Jurkat, Clone E6-1 (cell line): ENCODE measurements at regions not wholly inside any gene's neighbourhood (a gene's known extent, or its start where the extent isn't known, plus 50 kb on each side); places are given as distances from the start of the nearest gene placed in this dataset.
"Not testable (repeated sequence)": the region's sequence is repeated elsewhere in the genome, so short reads cannot be mapped to it uniquely, and the experiment has no call there.

Experiments used
- DNase-seq: peaks from one replicate; pipeline ENCODE4 v3.0.0-alpha.2; 2011; ENCODE audit warnings: low read depth, low spot score
- H3K4me3 ChIP-seq: 2 replicates; pipeline ENCODE4 v1.5.1; 2011; ENCODE audit warnings: mild to moderate bottlenecking, low read length, control low read depth, moderate library complexity

DNA sequence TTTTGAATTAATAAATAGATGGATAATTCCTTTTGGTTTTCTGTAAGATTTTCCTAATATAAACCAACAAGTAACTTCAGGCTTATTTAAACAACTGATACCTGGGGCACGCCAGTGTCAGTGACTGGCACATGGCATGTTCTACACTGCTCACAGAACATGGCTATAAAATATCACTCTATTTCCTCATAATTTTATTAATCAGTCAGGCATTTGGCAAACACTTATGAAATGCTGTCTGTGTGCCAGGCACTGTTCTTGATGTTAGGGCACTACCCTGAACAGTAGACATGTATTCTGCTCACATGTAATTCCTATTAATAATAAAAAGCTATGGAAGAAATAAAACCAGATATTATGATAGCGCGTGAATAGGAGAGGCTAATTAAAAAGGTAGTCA lies 661.0 kb downstream of the DTWD2 start:
- DNase-seq = no peak
- no peak overlapping the region for H3K4me3 ChIP-seq

DNA sequence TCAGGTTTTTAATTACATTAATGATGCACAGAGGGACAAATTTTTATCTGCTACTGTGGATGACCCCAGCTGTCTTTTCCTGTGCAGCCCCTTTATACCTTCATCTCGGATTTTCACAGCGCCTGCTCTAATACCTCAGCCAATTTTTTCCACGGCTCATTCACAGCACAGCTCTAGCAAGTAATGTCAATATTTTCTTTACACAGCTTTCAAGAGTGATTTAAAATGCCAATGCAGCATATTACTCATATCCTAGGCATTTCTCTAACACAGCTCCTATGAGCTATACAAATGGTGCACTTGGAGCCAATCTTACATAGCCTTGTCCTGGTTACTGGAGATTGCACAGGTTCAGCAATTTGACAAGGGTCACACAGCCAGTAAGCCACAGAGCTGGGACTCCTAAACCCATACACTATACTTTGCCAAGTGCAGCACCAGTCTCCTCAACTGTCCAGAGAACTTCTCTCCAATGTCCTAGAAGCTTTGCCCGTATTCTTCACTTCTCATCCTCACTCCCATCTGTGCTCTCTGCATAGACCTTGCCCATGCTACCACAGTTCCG lies 661.8 kb downstream of the DTWD2 start:
- no peak overlapping the region for H3K4me3 ChIP-seq
- no peak for DNase-seq

- no peak for DNase-seq
- H3K4me3 ChIP-seq = no peak overlapping the region
These were observed 662.4 kb downstream of the DTWD2 start for GRCh38 chr5:118325931-118326330.

DNA sequence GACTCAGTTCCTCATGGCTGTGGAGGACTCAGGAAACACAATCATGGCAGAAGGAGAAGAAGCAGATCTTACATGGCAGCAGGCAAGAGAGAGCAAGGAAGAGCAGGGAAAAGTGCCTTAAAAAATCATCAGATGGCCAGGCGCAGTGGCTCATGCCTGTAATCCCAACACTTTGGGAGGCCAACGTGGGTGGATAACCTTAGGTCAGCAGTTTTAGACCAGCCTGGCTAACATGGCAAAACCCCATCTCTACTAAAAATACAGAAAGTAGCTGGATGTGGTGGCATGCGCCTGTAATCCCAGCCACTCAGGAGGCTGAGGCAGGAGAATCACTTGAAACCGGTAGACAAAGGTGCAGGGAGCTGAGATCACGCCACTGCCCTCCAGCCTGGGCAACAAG lies 664.6 kb downstream of the DTWD2 start:
- not testable (repeated sequence) for H3K4me3 ChIP-seq, DNase-seq

GRCh38 chr5:118321081-118321480 lies 667.3 kb downstream of the DTWD2 start:
- no peak overlapping the region for H3K4me3 ChIP-seq
- DNase-seq = no peak

- H3K4me3 ChIP-seq = no peak overlapping the region
- no peak for DNase-seq
These were observed 668.2 kb downstream of the DTWD2 start for GRCh38 chr5:118320121-118320520.

- H3K4me3 ChIP-seq = no peak overlapping the region
- DNase-seq = no peak
These were observed 673.4 kb downstream of the DTWD2 start for GRCh38 chr5:118314931-118315330.

DNA sequence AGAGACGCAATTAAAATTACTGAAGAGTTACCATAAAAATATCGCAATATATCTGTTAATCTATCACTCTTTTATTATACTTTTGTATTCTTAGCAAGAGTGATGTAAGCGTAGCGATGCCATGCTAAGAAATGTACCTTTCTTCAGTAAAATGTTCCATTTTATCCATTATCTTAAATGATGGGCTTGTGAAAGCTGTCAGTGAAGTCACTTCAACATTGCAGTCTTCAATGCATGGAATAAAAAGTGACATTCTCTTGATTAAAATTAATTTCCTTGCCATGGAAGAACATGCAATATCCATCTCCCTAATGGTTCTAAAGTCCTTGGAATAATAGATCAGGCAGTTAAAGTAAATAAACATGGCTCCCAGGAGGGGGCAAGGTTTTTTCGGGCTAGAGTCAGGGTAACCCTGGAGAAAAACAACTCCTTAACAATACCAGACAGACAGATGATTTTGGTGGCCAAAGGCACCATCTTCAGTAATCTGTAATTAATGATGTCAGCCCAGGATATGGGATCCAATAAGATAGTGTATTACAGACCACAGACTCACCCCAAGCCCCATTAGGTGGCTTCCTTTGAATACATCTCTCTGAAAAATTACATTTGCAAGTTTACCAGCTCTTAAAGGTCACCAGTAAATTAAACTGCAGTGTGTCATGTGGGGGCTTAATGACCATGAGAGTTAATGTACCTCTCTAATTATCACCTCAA lies 677.1 kb downstream of the DTWD2 start:
- H3K4me3 ChIP-seq = no peak overlapping the region
- no peak for DNase-seq

GRCh38 chr5:118310401-118310800 lies 677.9 kb downstream of the DTWD2 start:
- H3K4me3 ChIP-seq = no peak overlapping the region
- no peak for DNase-seq

DNA sequence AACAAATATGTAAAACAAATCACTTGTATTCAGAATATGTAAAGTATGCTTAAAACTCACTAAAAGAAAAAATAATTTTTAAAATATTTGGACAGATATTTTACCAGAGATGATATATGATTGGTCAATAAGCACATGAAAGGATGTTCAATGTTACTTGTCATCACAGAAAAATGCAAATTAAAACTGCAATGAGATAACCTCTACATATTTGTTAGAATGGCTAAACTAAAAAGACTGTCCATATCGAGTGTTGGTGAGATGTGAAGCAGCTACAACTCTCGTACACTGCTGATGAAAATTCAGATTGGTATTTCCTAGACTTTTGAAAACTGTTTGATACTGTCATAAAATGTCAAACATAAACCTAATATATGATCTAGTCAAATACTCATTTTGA lies 685.1 kb downstream of the DTWD2 start:
- no peak for DNase-seq
- H3K4me3 ChIP-seq = no peak overlapping the region

DNA sequence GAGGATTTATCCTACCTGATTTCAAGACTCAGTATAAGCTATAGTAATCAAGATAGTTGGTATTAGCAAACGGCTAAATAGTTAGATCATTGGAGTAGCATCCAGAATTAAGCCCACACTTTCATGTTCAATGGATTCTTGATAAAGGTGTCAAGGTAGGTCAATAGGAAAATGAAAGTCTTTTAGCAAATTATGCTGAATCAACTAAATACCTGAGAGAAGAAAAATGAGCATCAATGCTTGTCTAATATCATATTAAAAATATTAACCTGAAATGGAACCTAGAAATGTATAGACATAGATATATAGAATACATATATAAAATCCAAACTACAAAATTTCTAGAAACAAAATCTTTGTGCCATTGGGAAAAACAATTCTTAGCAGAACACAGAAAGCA lies 685.6 kb downstream of the DTWD2 start:
- DNase-seq = no peak
- H3K4me3 ChIP-seq = no peak overlapping the region

DNA sequence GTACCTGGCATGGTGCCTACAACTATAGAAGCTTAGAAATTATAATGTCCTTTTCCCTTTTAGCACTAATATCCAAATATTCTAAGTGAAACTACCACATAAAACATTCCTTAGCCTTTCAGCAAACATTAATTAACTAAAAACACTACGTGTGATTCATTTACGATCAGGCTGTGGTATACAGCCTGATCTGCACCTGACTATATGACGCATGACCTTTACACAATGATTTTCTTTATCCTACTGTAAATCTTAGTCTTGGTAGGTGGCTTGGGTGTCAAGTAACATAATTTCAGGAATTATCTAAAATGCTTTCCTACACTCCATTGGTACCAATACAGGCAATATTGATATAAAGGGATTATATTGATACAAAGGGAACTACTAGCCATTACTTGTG lies 686.7 kb downstream of the DTWD2 start:
- no peak overlapping the region for H3K4me3 ChIP-seq
- DNase-seq = no peak

DNA sequence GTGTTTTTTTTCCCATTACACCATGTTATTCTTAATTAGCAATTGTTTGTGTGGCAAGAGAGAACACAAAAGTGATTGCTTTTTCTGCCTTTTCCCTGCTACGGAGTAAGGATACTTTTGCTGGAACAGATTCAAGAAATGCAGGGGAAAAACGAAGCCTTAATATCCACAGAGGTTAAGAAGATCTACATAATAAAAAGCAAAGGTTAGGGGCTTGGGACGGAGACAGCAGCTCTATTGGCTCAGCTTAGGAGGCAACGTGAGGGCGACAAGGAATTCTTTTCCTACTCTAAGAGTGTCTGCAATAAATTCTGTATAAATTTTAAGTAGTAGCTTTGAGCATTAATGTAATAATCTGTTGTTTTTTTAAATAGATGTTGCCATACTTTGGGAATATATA lies 693.3 kb downstream of the DTWD2 start:
- DNase-seq = no peak

GRCh38 chr5:118293378-118293777 lies 695.0 kb downstream of the DTWD2 start:
- no peak overlapping the region for H3K4me3 ChIP-seq
- no peak for DNase-seq

More for the DNA sequence above, 693.3 kb downstream of the DTWD2 start:
- H3K4me3 ChIP-seq = no peak overlapping the region

- DNase-seq = no peak
- no peak overlapping the region for H3K4me3 ChIP-seq
These were observed 698.1 kb downstream of the DTWD2 start for GRCh38 chr5:118290204-118290603.

DNA sequence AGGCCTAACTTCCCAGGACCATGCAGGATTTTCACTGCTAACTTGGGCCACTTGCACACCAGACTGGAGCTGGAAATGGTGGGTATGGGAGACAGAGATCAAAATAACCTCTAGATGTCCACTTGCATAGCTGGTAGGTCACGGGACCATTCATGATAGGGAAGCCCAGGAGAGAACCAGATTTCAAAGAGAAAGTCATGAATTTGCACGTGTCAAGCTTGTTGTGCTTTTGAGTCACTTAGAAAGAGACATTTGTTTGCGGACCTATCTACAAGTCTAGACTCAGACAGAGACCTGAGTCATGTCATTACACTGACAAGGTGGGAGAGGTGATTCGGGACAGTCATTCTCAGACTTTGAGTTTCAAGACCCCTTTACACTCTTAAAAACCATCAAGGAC lies 704.1 kb downstream of the DTWD2 start:
- DNase-seq, H3K4me3 ChIP-seq: not testable (repeated sequence)

DNA sequence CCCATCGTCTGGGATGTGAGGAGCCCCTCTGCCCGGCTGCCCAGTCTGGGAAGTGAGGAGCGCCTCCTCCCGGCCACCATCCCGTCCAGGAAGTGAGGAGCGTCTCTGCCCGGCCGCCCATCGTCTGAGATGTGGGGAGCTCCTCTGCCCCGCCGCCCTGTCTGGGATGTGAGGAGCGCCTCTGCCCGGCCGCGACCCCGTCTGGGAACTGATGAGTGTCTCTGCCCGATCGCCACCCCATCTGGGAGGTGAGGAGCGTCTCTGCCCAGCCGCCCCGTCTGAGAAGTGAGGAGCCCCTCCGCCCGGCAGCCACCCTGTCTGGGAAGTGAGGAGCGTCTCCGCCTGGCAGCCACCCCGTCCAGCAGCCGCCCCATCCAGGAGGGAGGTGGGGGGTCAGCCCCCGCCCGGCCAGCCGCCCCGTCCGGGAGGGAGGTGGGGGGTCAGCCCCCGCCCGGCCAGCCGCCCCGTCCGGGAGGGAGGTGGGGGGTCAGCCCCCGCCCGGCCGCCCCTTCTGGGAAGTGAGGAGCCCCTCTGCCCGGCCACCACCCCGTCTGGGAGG lies 705.8 kb downstream of the DTWD2 start:
- not testable (repeated sequence) for DNase-seq

GRCh38 chr5:118279540-118280294 lies 708.6 kb downstream of the DTWD2 start:
- H3K4me3 ChIP-seq = no peak overlapping the region

More for the DNA sequence above, 705.8 kb downstream of the DTWD2 start:
- not testable (repeated sequence) for H3K4me3 ChIP-seq

DNA sequence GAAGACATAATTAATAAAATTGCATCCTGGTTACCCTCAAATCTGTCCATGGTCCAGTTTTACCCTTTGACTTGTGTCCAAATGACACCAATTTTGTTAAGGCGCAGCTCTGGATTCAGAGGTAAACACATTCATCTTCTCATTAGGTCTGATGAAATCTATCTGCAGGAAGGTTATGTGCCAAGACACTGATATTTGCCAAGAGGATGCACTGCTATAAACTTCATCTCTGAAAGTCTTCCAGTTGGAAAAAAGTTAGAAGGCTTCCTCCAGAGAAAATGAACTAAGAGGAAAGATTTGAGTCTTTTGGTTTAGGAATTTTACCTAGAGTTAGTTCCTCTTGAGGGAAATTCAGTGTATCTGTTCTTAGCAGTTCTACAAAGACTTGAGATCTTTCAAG lies 717.8 kb downstream of the DTWD2 start:
- no peak overlapping the region for H3K4me3 ChIP-seq
- DNase-seq = no peak

More at GRCh38 chr5:118279540-118280294, 708.6 kb downstream of the DTWD2 start:
- DNase-seq = no peak

GRCh38 chr5:118258223-118258622 lies 730.1 kb downstream of the DTWD2 start:
- no peak for DNase-seq
- H3K4me3 ChIP-seq = no peak overlapping the region
